NCI-H2227 (cell line): ENCODE measurements at regions not wholly inside any gene's neighbourhood (a gene's known extent, or its start where the extent isn't known, plus 50 kb on each side); places are given as distances from the start of the nearest gene placed in this dataset.
"Not testable (repeated sequence)": the region's sequence is repeated elsewhere in the genome, so short reads cannot be mapped to it uniquely, and the experiment has no call there.

Experiments
- DNase-seq: peaks from one replicate; lab custom pipeline; 2025; ENCODE audit not compliant: unreplicated experiment; lab: John Stamatoyannopoulos, UW

- no peak for DNase-seq
These were observed 217.1 kb upstream of the SMIM31 start for GRCh38 chr4:164536814-164537213.

GRCh38 chr4:164538097-164538496 lies 215.8 kb upstream of the SMIM31 start:
- no peak for DNase-seq

DNA sequence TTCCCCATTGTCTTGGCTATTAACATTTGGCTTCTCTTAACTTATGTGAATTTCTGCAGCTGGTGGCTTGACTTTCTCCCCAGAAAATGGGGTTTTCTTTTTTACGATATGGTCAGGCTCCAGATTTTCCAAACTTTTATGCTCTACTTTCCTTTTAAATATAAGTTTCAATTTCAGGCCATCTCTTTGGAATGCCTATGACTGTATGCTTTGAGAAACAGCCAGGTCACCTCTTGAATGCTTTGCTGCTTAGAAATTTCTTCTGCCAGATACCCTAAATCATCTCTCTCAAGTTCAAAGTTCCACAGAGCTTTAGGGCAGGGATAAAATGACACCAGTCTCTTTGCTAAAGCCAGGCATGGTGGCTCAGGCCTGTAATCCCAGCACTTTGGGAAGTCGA lies 212.9 kb upstream of the SMIM31 start:
- DNase-seq, result no peak

GRCh38 chr4:164542431-164542830 lies 211.5 kb upstream of the SMIM31 start:
- no peak for DNase-seq

DNA sequence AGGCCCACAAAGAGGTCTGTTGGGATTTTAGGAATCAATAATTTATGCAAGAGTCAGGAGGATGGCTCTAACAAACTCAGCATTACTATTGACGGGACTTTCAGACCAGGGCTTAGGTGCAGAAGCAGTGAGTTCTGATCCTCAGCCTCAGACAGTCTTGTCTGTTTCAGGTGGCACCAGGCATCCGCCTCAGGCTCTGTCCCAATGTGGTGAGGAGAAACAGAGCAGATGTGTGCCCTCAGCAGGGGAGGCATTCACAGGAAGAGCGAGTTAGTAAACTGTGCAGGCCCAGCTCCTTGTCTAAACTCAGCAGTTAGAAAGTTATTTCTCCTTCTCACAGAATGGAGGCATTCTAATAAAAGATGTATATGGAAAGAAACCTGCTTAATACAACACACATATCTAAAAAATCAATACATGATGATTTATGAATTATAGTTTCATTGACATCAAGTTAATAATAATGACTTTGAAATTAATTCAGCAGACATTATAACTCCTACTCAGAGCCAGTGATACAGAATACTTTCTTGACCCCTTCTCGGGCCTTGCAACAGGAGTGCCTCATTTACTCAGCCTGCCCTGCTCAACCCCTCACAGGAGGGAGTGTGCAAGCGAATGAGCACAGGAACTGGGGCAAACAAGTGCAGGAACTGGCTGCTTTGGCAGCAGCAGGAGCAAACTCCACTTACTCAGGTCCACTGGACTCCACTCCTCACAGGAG lies 202.8 kb upstream of the SMIM31 start:
- DNase-seq, result no peak

GRCh38 chr4:164551713-164552040 lies 202.3 kb upstream of the SMIM31 start:
- DNase-seq, result no peak

DNA sequence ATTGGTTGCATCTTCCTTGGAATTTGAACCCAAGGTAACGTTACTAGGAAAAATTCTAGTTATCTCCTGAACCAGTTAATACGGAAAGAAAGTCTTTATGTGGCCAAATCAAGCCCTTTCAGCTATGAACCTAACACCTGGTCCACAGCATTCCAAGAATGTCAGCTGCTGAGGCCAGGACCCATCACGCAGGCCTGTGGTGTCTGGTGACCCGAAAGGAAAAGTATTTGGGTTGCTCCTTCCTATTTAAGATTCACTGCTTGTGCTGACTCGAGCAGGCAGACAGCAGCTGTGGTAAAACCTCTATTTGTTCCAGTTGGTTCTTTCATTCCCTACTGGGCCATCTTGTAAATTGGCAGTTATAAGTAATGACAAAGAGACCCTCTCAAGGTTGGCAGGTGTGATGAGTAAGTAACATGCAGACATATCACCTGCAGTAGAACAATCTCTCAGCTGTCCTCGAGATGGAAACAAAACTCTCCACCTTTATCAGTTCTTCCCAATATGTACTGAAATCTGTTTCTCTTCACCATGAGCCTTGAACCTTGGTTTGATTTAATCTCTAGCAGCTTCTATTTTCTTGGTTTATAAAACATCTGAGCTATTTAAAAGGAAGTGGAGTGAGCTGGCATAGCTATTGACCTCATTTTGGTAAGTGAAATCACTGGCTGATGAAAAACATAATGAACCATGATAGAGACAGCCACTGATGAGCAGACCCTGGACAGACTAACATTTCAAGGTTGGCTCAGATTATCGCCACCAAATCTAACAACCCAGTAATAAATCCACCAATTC lies 182.1 kb upstream of the SMIM31 start:
- DNase-seq, result no peak

- DNase-seq, result no peak
These were observed 181.1 kb upstream of the SMIM31 start for GRCh38 chr4:164572877-164573279.

DNA sequence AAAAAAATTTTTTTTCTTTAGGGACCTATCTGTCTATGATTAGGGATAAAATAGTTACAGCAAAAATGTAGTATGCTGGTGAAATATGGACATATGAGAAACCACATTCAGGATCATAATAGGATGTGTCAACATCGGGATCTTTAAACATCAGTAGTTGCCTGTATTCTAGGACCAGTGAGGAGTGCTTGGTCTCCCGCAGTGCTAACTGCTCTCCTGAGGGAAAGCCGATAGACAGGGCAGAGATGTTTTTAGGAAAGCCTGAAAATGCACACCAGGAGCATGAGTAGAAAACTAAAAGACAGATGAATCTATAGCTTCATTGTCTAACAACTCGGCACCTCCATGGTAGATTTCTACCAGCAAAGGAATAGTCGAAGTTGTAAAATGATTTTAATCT lies 178.1 kb upstream of the SMIM31 start:
- no peak for DNase-seq

DNA sequence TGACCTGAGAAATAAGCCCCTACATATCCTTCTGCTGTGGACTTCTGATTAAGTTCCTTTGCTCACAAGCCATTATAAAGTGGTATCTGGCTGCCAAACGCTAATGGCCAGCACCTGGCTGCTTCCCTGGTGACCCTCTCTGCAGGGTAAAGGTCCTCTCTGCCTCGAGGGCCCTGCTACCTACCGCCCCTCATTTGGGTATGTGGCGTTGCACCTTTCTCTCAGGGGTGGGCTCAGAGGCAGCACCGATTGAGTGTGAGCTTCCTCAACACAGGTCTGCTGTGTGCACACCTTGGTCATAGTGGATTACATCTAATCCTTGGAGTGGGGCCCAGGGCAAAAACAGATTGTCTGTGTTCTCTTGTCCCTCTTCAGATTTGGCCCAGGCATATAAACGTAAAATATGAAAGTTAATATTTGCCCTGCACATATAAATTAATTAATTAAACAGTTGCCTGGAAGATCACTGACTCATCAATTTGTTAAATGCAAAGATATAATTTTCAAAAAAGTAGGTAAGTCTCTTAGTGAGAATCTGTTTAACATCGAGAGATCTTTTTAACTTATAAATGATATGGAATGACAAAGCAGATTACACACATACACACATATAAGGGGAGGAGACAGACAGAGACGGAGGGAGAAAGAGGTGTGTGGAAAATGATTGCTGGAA lies 174.5 kb upstream of the SMIM31 start:
- no peak for DNase-seq

- DNase-seq, result no peak
These were observed 162.3 kb upstream of the SMIM31 start for GRCh38 chr4:164591666-164592065.

GRCh38 chr4:164595751-164596150 lies 158.2 kb upstream of the SMIM31 start:
- no peak for DNase-seq

DNA sequence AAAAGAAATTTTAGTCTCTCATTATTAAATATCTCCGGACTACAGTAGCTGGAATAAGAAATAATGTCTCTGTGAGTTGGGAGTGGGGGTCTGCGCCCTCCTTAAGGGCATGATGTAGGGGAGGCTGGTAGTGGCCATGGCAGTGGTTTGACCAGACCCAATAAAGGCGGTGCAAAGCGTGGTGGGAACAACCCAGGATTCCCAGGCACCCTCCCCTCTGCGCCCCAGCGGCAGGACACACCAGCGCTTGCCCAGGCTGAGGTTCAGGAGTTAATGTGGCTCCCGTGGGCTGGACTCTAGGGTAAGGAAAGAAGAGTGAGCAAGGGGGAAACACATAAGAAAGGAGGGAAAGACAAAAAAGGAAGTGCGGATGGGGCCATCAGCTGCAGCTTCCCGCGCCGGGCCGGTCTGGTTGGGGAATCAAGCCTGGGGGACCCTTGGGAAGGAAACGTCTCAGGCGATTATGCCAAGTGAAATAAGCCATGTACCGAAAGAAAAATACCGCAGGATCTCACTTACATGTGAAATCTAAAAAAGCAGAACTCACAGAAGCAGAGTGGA lies 157.5 kb upstream of the SMIM31 start:
- DNase-seq, result no peak

DNA sequence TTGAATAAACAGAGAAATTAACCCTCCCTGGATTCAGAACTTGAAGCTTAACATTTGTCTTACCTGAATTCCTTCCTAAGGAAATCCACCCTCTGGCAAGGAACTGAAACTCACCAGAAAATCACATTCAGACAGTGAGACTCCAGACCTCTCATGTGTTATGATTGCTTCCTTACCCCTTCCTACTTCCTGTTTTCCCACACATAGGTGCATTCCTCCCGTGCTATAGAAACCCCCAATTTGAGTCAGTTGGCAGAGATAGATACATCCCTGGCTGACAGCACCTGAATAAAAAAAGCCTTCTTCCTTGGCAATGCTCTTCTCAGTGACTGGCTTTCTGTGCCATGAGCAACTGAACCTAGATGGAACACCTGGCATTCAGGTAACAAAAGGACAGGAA lies 157.0 kb upstream of the SMIM31 start:
- DNase-seq, result no peak

DNA sequence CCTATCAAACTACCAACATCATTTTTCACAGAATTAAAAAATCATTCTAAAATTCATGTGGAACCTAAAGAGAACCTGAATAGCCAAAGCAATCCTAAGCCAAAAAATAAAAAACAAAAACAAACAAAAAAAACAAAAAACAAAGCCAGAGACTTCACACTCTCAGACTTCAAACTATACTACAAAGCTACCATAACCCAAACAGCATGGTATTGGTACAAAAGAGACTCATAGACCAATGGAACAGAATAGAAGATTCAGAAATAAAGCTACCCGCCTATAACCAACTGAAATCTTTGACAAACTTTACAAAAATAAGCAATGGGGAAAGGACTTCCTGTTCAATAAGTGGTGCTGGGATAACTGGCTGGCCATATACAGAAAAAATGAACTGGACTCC lies 152.3 kb upstream of the SMIM31 start:
- no peak for DNase-seq

- DNase-seq, result not testable (repeated sequence)
These were observed 148.1 kb upstream of the SMIM31 start for GRCh38 chr4:164605791-164606190.

DNA sequence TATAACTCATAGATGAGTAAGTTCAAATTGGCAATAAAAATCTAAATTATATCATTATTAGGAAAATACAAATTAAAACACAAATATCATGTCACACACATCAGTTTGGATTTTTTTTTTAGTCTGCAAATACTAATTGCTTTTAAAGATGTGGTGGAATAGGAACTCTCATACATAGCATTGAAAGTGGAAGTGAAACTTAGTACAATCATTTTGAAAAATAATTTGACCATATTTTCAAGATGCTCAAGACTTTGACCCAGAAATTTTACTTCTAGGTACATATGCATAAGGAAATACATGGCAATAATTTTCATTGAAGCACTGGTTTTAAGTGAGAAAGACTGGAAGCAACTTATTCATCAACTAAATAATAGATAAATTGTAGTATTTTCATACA lies 147.5 kb upstream of the SMIM31 start:
- DNase-seq, result no peak

DNA sequence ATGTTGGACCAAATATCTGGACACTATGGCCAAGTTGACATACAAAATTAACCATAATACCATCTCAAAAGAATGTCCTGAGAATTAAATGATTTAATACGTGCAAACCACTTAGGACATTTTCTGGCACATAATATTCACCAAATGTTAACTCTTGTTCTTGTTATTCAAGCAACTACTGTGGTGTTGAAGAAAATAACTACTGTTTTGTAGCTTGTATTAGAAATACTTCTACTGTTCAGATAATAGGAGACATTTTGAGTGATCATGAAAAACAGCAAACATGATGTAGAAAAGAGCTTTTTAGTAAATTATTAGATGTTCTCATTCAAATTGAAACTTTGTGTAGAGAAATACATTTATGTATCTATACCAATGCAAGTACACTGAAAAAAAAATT lies 140.7 kb upstream of the SMIM31 start:
- DNase-seq, result no peak

- no peak for DNase-seq
These were observed 140.1 kb upstream of the SMIM31 start for GRCh38 chr4:164613792-164614191.

GRCh38 chr4:164614329-164614728 lies 139.6 kb upstream of the SMIM31 start:
- no peak for DNase-seq

- no peak for DNase-seq
These were observed 138.9 kb upstream of the SMIM31 start for GRCh38 chr4:164614999-164615398.

GRCh38 chr4:164615964-164616363 lies 138.0 kb upstream of the SMIM31 start:
- no peak for DNase-seq
